ENCODE measurements at regions not wholly inside any gene's neighbourhood (a gene's known extent, or its start where the extent isn't known, plus 50 kb on each side); places are given as distances from the start of the nearest gene placed in this dataset.
A peak's percentile ranks its signal among the peaks of the same experiment; 100 is the strongest.
"Not testable (repeated sequence)": the region's sequence is repeated elsewhere in the genome, so short reads cannot be mapped to it uniquely, and the experiment has no call there.

GRCh38 chr7:136424058-136424457 lies 444.4 kb upstream of the CHRM2 start:
- ChIA-PET POLR2A (no interaction called here), CTCF (no interaction called here)
- no peak for DNase-seq (ENCODE audit: low read depth, low spot score)
- H3K4me3 ChIP-seq (ENCODE audit: low read depth, low read length): no peak overlapping the region
- TF ChIP-seq, protein P1, sequence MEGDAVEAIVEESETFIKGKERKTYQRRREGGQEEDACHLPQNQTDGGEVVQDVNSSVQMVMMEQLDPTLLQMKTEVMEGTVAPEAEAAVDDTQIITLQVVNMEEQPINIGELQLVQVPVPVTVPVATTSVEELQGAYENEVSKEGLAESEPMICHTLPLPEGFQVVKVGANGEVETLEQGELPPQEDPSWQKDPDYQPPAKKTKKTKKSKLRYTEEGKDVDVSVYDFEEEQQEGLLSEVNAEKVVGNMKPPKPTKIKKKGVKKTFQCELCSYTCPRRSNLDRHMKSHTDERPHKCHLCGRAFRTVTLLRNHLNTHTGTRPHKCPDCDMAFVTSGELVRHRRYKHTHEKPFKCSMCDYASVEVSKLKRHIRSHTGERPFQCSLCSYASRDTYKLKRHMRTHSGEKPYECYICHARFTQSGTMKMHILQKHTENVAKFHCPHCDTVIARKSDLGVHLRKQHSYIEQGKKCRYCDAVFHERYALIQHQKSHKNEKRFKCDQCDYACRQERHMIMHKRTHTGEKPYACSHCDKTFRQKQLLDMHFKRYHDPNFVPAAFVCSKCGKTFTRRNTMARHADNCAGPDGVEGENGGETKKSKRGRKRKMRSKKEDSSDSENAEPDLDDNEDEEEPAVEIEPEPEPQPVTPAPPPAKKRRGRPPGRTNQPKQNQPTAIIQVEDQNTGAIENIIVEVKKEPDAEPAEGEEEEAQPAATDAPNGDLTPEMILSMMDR (IDR thresholded peaks at IDR 0.05; ENCODE audit: insufficient read depth, low read length, missing control alignments): no peak

GRCh38 chr7:136419740-136420139 lies 442.6 kb upstream of the MTPN start:
- CTCF ChIA-PET; DNase-seq (ENCODE audit: low read depth, low spot score); POLR2A ChIA-PET; H3K4me3 ChIP-seq (ENCODE audit: low read depth, low read length): not testable (repeated sequence)

DNA sequence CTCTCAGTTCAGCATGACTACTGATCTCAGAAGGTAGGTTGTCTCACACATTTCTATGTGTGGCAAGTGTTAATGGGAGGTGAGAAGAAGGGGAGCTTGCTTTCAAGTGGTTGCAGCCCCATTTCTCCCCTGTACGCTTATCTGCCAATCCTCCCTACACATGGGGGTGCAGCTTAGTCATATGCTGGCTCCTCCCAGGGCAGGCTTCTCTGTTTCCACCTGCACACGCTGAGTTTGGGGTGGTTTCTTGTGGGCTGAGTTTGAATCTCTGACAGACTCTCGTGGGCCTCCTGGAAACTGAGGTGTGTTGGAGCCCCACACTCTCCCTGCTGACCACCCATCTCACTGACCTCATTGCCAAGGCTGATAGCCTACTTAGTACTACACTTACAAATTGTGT lies 435.8 kb upstream of the MTPN start:
- ChIA-PET CTCF (no interaction called here), POLR2A (no interaction called here)
- no peak for DNase-seq (ENCODE audit: low read depth, low spot score)
- TF ChIP-seq, protein P1 (IDR thresholded peaks at IDR 0.05; ENCODE audit: insufficient read depth, low read length, missing control alignments): no peak
- H3K4me3 ChIP-seq (ENCODE audit: low read depth, low read length): no peak overlapping the region

GRCh38 chr7:136405931-136406777 lies 429.0 kb upstream of the MTPN start:
- TF ChIP-seq, protein P1 (IDR thresholded peaks at IDR 0.05; ENCODE audit: insufficient read depth, low read length, missing control alignments): peak; percentile 59
- CTCF ChIA-PET: interaction anchor here (0.7 to 3.6 kb wide), 13 partner anchors 9 to 1186 kb away, joined by 3 to 22 read pairs (median 4); no protein-coding TSS in a partner anchor
- POLR2A ChIA-PET: no interaction called here
- no peak for DNase-seq (ENCODE audit: low read depth, low spot score)
- H3K4me3 ChIP-seq (ENCODE audit: low read depth, low read length): no peak overlapping the region

- CTCF ChIA-PET: interaction anchor here (0.6 kb wide), 1 partner anchor 13 kb away, joined by 3 read pairs; no protein-coding TSS in a partner anchor
- no peak overlapping the region for H3K4me3 ChIP-seq (ENCODE audit: low read depth, low read length)
- no peak for DNase-seq (ENCODE audit: low read depth, low spot score)
- TF ChIP-seq, protein P1 (IDR thresholded peaks at IDR 0.05; ENCODE audit: insufficient read depth, low read length, missing control alignments): no peak
- POLR2A ChIA-PET: no interaction called here
Observed at GRCh38 chr7:136403591-136403990, 426.4 kb upstream of the MTPN start.

DNA sequence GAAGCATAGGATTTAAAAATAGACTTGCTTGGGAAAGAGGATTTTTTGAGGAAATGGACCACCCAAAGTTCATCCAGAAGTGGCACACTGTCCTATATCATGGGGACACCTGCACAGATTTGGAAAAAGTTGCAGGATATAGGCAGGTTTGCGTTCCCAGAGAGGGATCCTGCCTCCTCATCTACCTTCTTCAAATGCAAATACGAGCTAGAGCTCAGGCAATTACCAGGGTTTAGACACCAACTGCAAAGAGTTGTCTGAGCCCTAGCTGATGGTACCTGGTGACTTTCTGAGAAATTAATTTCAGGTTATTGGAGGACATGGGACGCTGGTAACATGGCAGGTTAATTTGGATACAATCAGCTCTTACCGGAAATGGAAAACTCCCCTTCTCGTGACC lies 423.7 kb upstream of the MTPN start:
- TF ChIP-seq, protein P1 (IDR thresholded peaks at IDR 0.05; ENCODE audit: insufficient read depth, low read length, missing control alignments): no peak
- no peak overlapping the region for H3K4me3 ChIP-seq (ENCODE audit: low read depth, low read length)
- ChIA-PET POLR2A (no interaction called here), CTCF (no interaction called here)
- DNase-seq (ENCODE audit: low read depth, low spot score): no peak

DNA sequence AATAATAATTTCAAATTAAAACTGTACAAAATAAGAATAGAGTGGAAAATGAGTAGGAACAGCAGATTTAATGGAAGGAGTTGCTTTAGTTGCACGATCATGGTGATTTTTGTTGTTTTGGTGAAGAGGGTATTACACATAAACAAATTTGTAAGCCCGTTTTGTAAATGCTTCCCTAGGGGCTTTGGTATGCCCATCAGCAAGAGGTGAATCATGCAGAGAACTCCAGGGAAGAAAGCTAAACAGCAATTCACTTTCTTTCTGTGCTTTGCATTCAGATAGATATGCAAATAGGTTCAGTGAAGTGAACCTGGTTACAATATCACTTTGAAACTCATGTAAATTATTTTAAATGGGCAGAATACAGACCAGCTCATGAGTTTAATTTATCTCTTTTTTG lies 422.2 kb upstream of the MTPN start:
- DNase-seq (ENCODE audit: low read depth, low spot score): no peak
- TF ChIP-seq, protein P1 (IDR thresholded peaks at IDR 0.05; ENCODE audit: insufficient read depth, low read length, missing control alignments): no peak
- ChIA-PET CTCF (interaction anchor here (0.9 kb wide), 1 partner anchor 9 kb away, joined by 3 read pairs; no protein-coding TSS in a partner anchor), POLR2A (no interaction called here)
- no peak overlapping the region for H3K4me3 ChIP-seq (ENCODE audit: low read depth, low read length)
